H9 (cell line): ENCODE measurements at regions not wholly inside any gene's neighbourhood (a gene's known extent, or its start where the extent isn't known, plus 50 kb on each side); places are given as distances from the start of the nearest gene placed in this dataset.

ENCODE experiments used
- DNase-seq: peaks from one replicate; pipeline ENCODE4 v3.0.0-alpha.2; 2017
- H2AFZ ChIP-seq: one replicate; pipeline ENCODE4 v1.6.1; 2013; ENCODE audit warnings: mild to moderate bottlenecking, low read length, control low read depth, moderate library complexity
- H2AK5ac ChIP-seq: 2 replicates; pipeline ENCODE4 v1.6.1; 2013; ENCODE audit warnings: low read length, control low read depth, mixed read lengths; ENCODE audit not compliant: insufficient read length
- H2BK120ac ChIP-seq: one replicate; pipeline ENCODE4 v1.6.1; 2013; ENCODE audit warnings: low read depth, mild to moderate bottlenecking, low read length, control low read depth, inconsistent platforms; ENCODE audit not compliant: poor library complexity, severe bottlenecking
- H2BK12ac ChIP-seq: 2 replicates; pipeline ENCODE4 v1.6.1; 2013; ENCODE audit warnings: low read length, control low read depth, mixed read lengths, low read depth; ENCODE audit not compliant: insufficient read length
- H2BK15ac ChIP-seq: 2 replicates; pipeline ENCODE4 v1.6.1; 2013; ENCODE audit warnings: low read depth, low read length, control low read depth
- H2BK20ac ChIP-seq: one replicate; pipeline ENCODE4 v1.6.1; 2013; ENCODE audit warnings: low read depth, mild to moderate bottlenecking, low read length, control low read depth, inconsistent platforms; ENCODE audit not compliant: poor library complexity, severe bottlenecking
- H2BK5ac ChIP-seq: 2 replicates; pipeline ENCODE4 v1.6.1; 2013; ENCODE audit warnings: low read length, control low read depth, mixed read lengths; ENCODE audit not compliant: insufficient read length
- H3K14ac ChIP-seq: 2 replicates; pipeline ENCODE4 v1.6.1; 2013; ENCODE audit warnings: low read length, control low read depth; ENCODE audit not compliant: insufficient read depth
- H3K18ac ChIP-seq: 2 replicates; pipeline ENCODE4 v1.6.1; 2013; ENCODE audit warnings: low read depth, mild to moderate bottlenecking, mixed read lengths, low read length, control low read depth; ENCODE audit not compliant: insufficient read length
- H3K23ac ChIP-seq: 2 replicates; pipeline ENCODE4 v1.6.1; 2013; ENCODE audit warnings: low read length, control low read depth, mixed read lengths, low read depth; ENCODE audit not compliant: insufficient read length
- H3K23me2 ChIP-seq: 2 replicates; pipeline ENCODE4 v1.6.1; 2013; ENCODE audit warnings: low read depth, mild to moderate bottlenecking, mixed read lengths, low read length, control low read depth; ENCODE audit not compliant: insufficient read length, poor library complexity, severe bottlenecking
- H3K27ac ChIP-seq: 2 replicates; pipeline ENCODE4 v1.5.1; 2013; ENCODE audit warnings: low read length, control low read depth, mixed read lengths, low read depth; ENCODE audit not compliant: insufficient read length
- H3K27me3 ChIP-seq: 2 replicates; pipeline ENCODE4 v1.6.1; 2013; ENCODE audit warnings: low read length, control low read depth, inconsistent platforms; ENCODE audit not compliant: insufficient read depth
- H3K4ac ChIP-seq: 2 replicates; pipeline ENCODE4 v1.6.1; 2013; ENCODE audit warnings: low read depth, mild to moderate bottlenecking, control low read depth, inconsistent platforms, low read length, moderate library complexity
- H3K4me1 ChIP-seq: 2 replicates; pipeline ENCODE4 v1.6.1; 2013; ENCODE audit warnings: low read length, control low read depth, inconsistent platforms; ENCODE audit not compliant: insufficient read depth
- H3K4me2 ChIP-seq: 2 replicates; pipeline ENCODE4 v1.6.1; 2013; ENCODE audit warnings: low read length, control low read depth, mixed read lengths; ENCODE audit not compliant: insufficient read length, insufficient read depth
- H3K56ac ChIP-seq: 2 replicates; pipeline ENCODE4 v1.6.1; 2013; ENCODE audit warnings: low read depth, mild to moderate bottlenecking, mixed read lengths, low read length, control low read depth; ENCODE audit not compliant: insufficient read length
- H3K79me1 ChIP-seq: 2 replicates; pipeline ENCODE4 v1.6.1; 2013; ENCODE audit warnings: low read depth, mild to moderate bottlenecking, moderate library complexity, low read length, control low read depth, inconsistent platforms; ENCODE audit not compliant: insufficient read depth, poor library complexity, severe bottlenecking
- H3K79me2 ChIP-seq: 2 replicates; pipeline ENCODE4 v1.6.1; 2013; ENCODE audit warnings: low read length, control low read depth, inconsistent platforms; ENCODE audit not compliant: insufficient read depth
- H3K9ac ChIP-seq: 2 replicates; pipeline ENCODE4 v1.6.1; 2013; ENCODE audit warnings: low read length, control low read depth, mixed read lengths; ENCODE audit not compliant: insufficient read length; ENCODE audit errors: extremely low read depth
- H3K9me3 ChIP-seq: one replicate; pipeline ENCODE4 v1.6.1; 2013; ENCODE audit warnings: low read depth, low read length, inconsistent platforms; ENCODE audit not compliant: control insufficient read depth
- H3T11ph ChIP-seq: one replicate; pipeline ENCODE4 v1.6.1; 2013; ENCODE audit warnings: mild to moderate bottlenecking, low read length, control low read depth, inconsistent platforms
- H4K20me1 ChIP-seq: one replicate; pipeline ENCODE4 v1.6.1; 2013; ENCODE audit not compliant: control insufficient read depth, insufficient read length, insufficient read depth
- H4K5ac ChIP-seq: 2 replicates; pipeline ENCODE4 v1.6.1; 2013; ENCODE audit warnings: low read depth, mild to moderate bottlenecking, mixed read lengths, low read length, control low read depth; ENCODE audit not compliant: insufficient read length
- H4K8ac ChIP-seq: replicated peaks from 2 replicates; pipeline ENCODE4 v1.6.1; 2013; ENCODE audit warnings: low read length, control low read depth, mixed read lengths, low read depth; ENCODE audit not compliant: insufficient read length
- H4K91ac ChIP-seq: 2 replicates; pipeline ENCODE4 v1.6.1; 2013; ENCODE audit warnings: low read depth, mild to moderate bottlenecking, moderate library complexity, mixed read lengths, low read length, control low read depth; ENCODE audit not compliant: insufficient read length
- H3K27ac Mint-ChIP-seq, 3 experiments: 2 replicates in 2 of 3; 3 replicates in 1 of 3; pipeline ENCODE4 v1.8.0; 2020 to 2021; ENCODE audit warnings: mixed read lengths in 3 of 3, mild to moderate bottlenecking in 1 of 3, moderate library complexity in 1 of 3
- H3K27me3 Mint-ChIP-seq: 2 replicates; pipeline ENCODE4 v1.8.0; 2021; ENCODE audit warnings: low read depth, mild to moderate bottlenecking, moderate library complexity, mixed read lengths
- H3K36me3 Mint-ChIP-seq, 3 experiments: 2 replicates in 2 of 3; 3 replicates in 1 of 3; pipeline ENCODE4 v1.8.0; 2020 to 2021; ENCODE audit warnings: low read depth in 3 of 3, mixed read lengths in 3 of 3; ENCODE audit not compliant: insufficient read depth in 1 of 3
- H3K4me1 Mint-ChIP-seq, 2 experiments: 2 replicates each; pipeline ENCODE4 v1.8.0; 2020; ENCODE audit warnings: mixed read lengths in 2 of 2
- H3K4me3 Mint-ChIP-seq, 2 experiments: 2 replicates in 1 of 2; 3 replicates in 1 of 2; pipeline ENCODE4 v1.8.0; 2020 to 2021; ENCODE audit warnings: mild to moderate bottlenecking in 2 of 2, mixed read lengths in 2 of 2, moderate library complexity in 1 of 2
- H3K9me3 Mint-ChIP-seq, 2 experiments: 2 replicates in 1 of 2; 3 replicates in 1 of 2; pipeline ENCODE4 v1.8.0; 2020; ENCODE audit warnings: mild to moderate bottlenecking in 2 of 2, mixed read lengths in 2 of 2, moderate library complexity in 1 of 2
- WGBS: extraction: QIAGEN DNeasy Blood & Tissue Kit; methylation state at CpG from one replicate; pipeline ENCODE4 v1.1.7; 2013; ENCODE audit warnings: missing lambda C conversion rate, low lambda C conversion rate, mixed read lengths; ENCODE audit not compliant: insufficient read length; ENCODE audit errors: extremely low coverage; 5-methylcytosine and 5-hydroxymethylcytosine counted together
- TF ChIP-seq, protein P1 (sequence below): fragments of 200-600 bp; sonication (generic); conservative IDR thresholded peaks from 3 replicates; pipeline ENCODE4 v1.8.0; 2021; ENCODE audit warnings: antibody characterized with exemption, mild to moderate bottlenecking

DNA sequence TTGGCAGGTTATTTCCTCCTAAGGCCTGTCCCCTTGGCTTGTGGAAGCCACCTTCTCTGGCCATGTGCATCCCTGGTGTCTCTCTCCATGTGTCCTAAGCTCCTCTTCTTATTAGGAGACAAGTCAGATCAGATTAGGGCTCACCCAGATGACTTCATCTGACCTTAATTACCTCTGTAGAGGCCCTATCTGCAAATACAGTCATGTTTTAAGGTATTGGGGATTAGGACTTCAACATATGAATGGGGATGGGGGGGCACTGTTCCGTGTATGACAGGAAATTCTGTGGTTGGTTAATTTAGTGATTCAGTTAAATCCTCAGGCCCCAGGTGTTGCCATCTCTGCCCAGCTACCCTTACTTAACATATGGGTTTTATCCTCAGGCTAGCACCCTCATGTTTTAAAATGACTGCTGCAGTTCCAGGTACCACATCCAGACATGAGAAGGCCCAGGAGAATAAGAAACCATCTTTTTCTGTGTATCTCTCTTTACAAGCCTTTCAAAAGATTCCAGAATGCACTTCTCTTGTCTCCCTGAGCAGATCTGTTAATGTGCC is 51.9 kb upstream of the RAI14 start:
- no peak overlapping the region for H3K27ac ChIP-seq
- H3K9ac ChIP-seq = no peak overlapping the region
- H3K9me3 ChIP-seq = no peaks in the 10 kb centered on the region
- Mint-ChIP-seq H3K27me3 (no peaks in the 10 kb centered on the region; the same call in 1 of the 2 replicates), H3K9me3 (peaks cover 0 to 3% of the 10 kb centered on the region in 2 experiments; a peak in 2 of 5 replicates), H3K36me3 (peaks cover 0 to 4% (median 0%) of the 10 kb centered on the region in 3 experiments; a peak in 1 of 7 replicates), H3K4me1 (peaks cover 19 to 20% of the 10 kb centered on the region in 2 experiments), H3K27ac (no peak overlapping the region; a peak in 1 of 7 replicates), H3K4me3 (no peak overlapping the region)
- no peak overlapping the region for H3T11ph ChIP-seq
- TF ChIP-seq, protein P1, sequence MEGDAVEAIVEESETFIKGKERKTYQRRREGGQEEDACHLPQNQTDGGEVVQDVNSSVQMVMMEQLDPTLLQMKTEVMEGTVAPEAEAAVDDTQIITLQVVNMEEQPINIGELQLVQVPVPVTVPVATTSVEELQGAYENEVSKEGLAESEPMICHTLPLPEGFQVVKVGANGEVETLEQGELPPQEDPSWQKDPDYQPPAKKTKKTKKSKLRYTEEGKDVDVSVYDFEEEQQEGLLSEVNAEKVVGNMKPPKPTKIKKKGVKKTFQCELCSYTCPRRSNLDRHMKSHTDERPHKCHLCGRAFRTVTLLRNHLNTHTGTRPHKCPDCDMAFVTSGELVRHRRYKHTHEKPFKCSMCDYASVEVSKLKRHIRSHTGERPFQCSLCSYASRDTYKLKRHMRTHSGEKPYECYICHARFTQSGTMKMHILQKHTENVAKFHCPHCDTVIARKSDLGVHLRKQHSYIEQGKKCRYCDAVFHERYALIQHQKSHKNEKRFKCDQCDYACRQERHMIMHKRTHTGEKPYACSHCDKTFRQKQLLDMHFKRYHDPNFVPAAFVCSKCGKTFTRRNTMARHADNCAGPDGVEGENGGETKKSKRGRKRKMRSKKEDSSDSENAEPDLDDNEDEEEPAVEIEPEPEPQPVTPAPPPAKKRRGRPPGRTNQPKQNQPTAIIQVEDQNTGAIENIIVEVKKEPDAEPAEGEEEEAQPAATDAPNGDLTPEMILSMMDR = no peak
- H3K18ac ChIP-seq = no peak overlapping the region
- H2BK15ac ChIP-seq = no peak overlapping the region
- no peak overlapping the region for H2BK120ac ChIP-seq
- H3K79me2 ChIP-seq = no peaks in the 10 kb centered on the region
- H3K4ac ChIP-seq = no peak overlapping the region
- H4K91ac ChIP-seq = no peak overlapping the region
- H3K4me2 ChIP-seq = no peak overlapping the region
- H2AK5ac ChIP-seq = no peak overlapping the region
- no peak overlapping the region for H3K56ac ChIP-seq
- H3K27me3 ChIP-seq = no peaks in the 10 kb centered on the region
- no peak for DNase-seq
- no peak overlapping the region for H3K14ac ChIP-seq
- no peak overlapping the region for H3K23ac ChIP-seq
- no peak overlapping the region for H2BK5ac ChIP-seq
- no CpG with 5 or more reads among the region's 1 CpG for WGBS
- no peaks in the 10 kb centered on the region for H3K4me1 ChIP-seq
- no peak overlapping the region for H4K5ac ChIP-seq
- H4K8ac ChIP-seq = no peak overlapping the region
- no peak overlapping the region for H2BK20ac ChIP-seq
- no peaks in the 10 kb centered on the region for H4K20me1 ChIP-seq
- no peak overlapping the region for H2BK12ac ChIP-seq
- no peaks in the 10 kb centered on the region for H3K79me1 ChIP-seq
- no peaks in the 10 kb centered on the region for H3K23me2 ChIP-seq
- H2AFZ ChIP-seq = no peak overlapping the region
